Prostate gland (tissue), 2 donors: ENCODE measurements at regions not wholly inside any gene's neighbourhood (a gene's known extent, or its start where the extent isn't known, plus 50 kb on each side); places are given as distances from the start of the nearest gene placed in this dataset.

Source experiments
- CTCF ChIP-seq, 4 experiments: fragments of 200-600 bp in 2 of 4; fragments of 450-650 bp in 2 of 4; sonication (generic) in 2 of 4; IDR thresholded peaks; 1 replicate in 3 of 4; 2 replicates in 1 of 4; pipeline ENCODE4 v1.5.1; 2016 to 2019; ENCODE audit warnings: antibody characterized with exemption in 4 of 4, mild to moderate bottlenecking in 2 of 4, moderate library complexity in 2 of 4
- POLR2A ChIP-seq: fragments of 450-650 bp; IDR thresholded peaks from one replicate; pipeline ENCODE4 v1.6.1; 2016; ENCODE audit warnings: antibody characterized with exemption, mild to moderate bottlenecking
- POLR2AphosphoS5 ChIP-seq: sonication (generic); formaldehyde crosslinking; IDR thresholded peaks from one replicate; pipeline ENCODE4 v1.6.1; 2017; ENCODE audit warnings: antibody characterized with exemption

GRCh38 chr9:7968687-7969086, 169.1 kb upstream of the DMAC1 start:
- TF ChIP-seq CTCF (IDR thresholded peaks at IDR 0.05) (no peak), POLR2A (no peak), POLR2AphosphoS5 (no peak)
